PFSK-1 (cell line): ENCODE measurements at regions not wholly inside any gene's neighbourhood (a gene's known extent, or its start where the extent isn't known, plus 50 kb on each side); places are given as distances from the start of the nearest gene placed in this dataset.

Experiments used
- FOXP2 ChIP-seq: optimal IDR thresholded peaks from 2 replicates; pipeline ENCODE3; 2011; ENCODE audit warnings: borderline replicate concordance, control low read depth, inconsistent platforms; ENCODE audit not compliant: insufficient read depth; ENCODE audit errors: extremely low read length, extremely low read depth
- POLR2AphosphoS5 ChIP-seq: IDR thresholded peaks from 2 replicates; pipeline ENCODE4 v1.6.1; 2012; ENCODE audit warnings: low read depth, mild to moderate bottlenecking, control low read depth, low read length, moderate library complexity
- REST ChIP-seq, 2 experiments: IDR thresholded peaks; 2 replicates each; pipeline versions ENCODE4 v1.6.1 to v1.8.0; 2011 to 2012; ENCODE audit warnings: low read depth in 2 of 2, low read length in 2 of 2, control low read depth in 1 of 2, inconsistent platforms in 1 of 2, mild to moderate bottlenecking in 1 of 2, moderate library complexity in 1 of 2; ENCODE audit not compliant: insufficient read depth in 1 of 2
- SIN3A ChIP-seq: IDR thresholded peaks from 2 replicates; pipeline ENCODE4 v1.6.1; 2012; ENCODE audit warnings: mild to moderate bottlenecking, low read length, moderate library complexity, borderline replicate concordance; ENCODE audit not compliant: insufficient read depth
- TAF1 ChIP-seq: IDR thresholded peaks from 2 replicates; pipeline ENCODE4 v1.6.1; 2012; ENCODE audit warnings: low read length, control low read depth, borderline replicate concordance; ENCODE audit not compliant: insufficient read depth

- TF ChIP-seq TAF1 (no peak), FOXP2 (no peak), REST (IDR thresholded peaks at IDR 0.05; ENCODE audit: insufficient read depth in 1 of 2, low read depth in 2 of 2, low read length in 2 of 2) (no peak), POLR2AphosphoS5 (no peak), SIN3A (no peak)
These were observed 1274.4 kb downstream of the ROBO2 start for GRCh38 chr3:78314327-78314726.

GRCh38 chr3:78317774-78318173, 1277.9 kb downstream of the ROBO2 start:
- no peak for TF ChIP-seq FOXP2
- TF ChIP-seq REST (IDR thresholded peaks at IDR 0.05; ENCODE audit: insufficient read depth in 1 of 2, low read depth in 2 of 2, low read length in 2 of 2), result no peak
- TF ChIP-seq SIN3A, result no peak
- TF ChIP-seq TAF1, result no peak
- no peak for TF ChIP-seq POLR2AphosphoS5

GRCh38 chr3:78322780-78323179, 1282.9 kb downstream of the ROBO2 start:
- no peak for TF ChIP-seq SIN3A
- TF ChIP-seq REST (IDR thresholded peaks at IDR 0.05; ENCODE audit: insufficient read depth in 1 of 2, low read depth in 2 of 2, low read length in 2 of 2), result no peak
- no peak for TF ChIP-seq TAF1

GRCh38 chr3:78337801-78338211, 1297.9 kb downstream of the ROBO2 start:
- no peak for TF ChIP-seq SIN3A
- TF ChIP-seq TAF1, result no peak
- no peak for TF ChIP-seq REST (IDR thresholded peaks at IDR 0.05; ENCODE audit: insufficient read depth in 1 of 2, low read depth in 2 of 2, low read length in 2 of 2)
- no peak for TF ChIP-seq POLR2AphosphoS5
- no peak for TF ChIP-seq FOXP2

GRCh38 chr3:78338405-78338804, 1298.5 kb downstream of the ROBO2 start:
- TF ChIP-seq POLR2AphosphoS5, result no peak
- TF ChIP-seq SIN3A, result no peak
- no peak for TF ChIP-seq TAF1
- TF ChIP-seq REST (IDR thresholded peaks at IDR 0.05; ENCODE audit: insufficient read depth in 1 of 2, low read depth in 2 of 2, low read length in 2 of 2), result no peak
